Limb (tissue), 2 donors: ENCODE measurements at regions not wholly inside any gene's neighbourhood (a gene's known extent, or its start where the extent isn't known, plus 50 kb on each side); places are given as distances from the start of the nearest gene placed in this dataset.
"Not testable (repeated sequence)": the region's sequence is repeated elsewhere in the genome, so short reads cannot be mapped to it uniquely, and the experiment has no call there.

Source experiments
- DNase-seq, 2 donors: peaks; one replicate each; pipeline ENCODE4 v3.0.0-alpha.2; 2016; ENCODE audit errors: extremely low spot score in 2 of 2

DNA sequence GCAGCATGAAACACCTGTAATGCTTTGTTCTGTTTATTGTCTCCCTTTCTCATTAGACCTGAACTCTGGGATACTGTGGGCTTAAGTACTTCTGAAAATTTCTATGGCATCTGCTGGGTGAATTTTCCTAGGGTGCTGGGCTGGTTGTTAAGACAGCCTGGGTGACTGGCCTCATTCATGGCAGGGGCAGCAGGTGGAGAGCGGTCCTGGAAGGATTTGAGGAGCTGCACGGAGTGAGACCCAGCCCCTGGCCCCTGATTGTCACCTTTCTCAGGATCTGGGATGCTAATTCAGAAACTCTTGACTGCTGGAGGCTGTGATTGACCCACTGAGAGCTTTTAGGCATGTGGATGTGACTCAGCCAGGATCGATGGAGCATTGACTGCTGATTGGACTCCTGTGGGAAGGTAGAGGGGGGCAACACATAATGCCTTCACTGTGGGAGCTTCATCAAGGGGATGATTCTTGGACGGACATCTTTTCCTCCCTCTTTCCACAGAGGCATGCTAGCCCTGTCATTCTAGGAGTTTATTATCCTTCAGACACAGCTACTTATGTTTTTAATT lies 252.0 kb downstream of the GOLGA6L6 start:
- not testable (repeated sequence) for DNase-seq

DNA sequence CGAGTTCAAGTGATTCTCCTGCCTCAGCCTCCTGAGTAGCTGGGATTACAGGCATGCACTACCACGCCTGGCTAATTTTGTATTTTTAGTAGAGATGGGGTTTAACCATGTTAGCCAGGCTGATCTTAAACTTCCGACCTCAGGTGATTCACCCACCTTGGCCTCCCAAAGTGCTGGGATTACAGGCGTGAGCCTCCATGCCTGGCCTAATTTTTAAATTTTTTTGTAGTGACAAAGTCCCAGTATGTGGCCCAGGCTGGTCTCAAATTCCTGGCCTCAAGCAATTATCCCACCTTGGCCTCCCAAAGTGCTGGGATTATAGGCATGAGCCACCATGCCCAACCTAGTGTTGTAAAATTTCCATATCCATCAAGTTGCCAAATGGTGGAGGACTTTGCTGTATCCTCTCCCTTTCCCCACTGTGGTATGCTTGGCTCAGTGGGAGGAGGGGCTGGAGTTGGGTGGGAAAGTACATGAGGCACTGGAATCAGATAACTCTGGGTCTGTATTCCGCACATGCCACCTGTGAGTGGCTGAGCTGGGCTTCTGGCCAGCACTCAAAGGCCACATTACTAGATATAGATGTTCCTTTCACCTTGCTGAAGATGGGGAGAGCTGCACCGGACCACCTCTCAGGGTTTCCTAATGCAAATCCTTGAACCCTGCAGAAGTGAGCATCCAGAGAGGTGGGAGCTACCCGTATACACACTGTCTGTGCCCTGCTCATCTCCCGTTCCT lies 252.6 kb downstream of the GOLGA6L6 start:
- not testable (repeated sequence) for DNase-seq

DNA sequence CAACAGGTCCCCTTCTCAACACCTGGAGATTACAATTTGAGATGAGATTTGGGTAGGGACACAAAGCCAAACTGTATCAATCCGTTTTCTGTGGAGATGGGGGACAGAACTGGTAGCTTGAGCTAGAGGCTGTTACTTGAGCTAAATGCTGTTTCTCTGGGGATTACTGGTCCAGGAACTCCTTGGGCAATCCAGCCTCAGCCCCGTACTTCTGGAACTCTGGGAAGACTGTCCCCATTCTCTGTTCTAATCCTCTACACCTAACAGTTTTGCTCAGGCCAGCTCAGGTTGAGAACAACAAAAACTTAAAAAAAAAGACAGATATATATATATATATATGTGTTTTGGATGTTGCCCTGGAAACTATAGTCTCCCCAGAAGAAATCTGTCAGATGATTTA lies 255.0 kb downstream of the GOLGA6L6 start:
- not testable (repeated sequence) for DNase-seq

DNA sequence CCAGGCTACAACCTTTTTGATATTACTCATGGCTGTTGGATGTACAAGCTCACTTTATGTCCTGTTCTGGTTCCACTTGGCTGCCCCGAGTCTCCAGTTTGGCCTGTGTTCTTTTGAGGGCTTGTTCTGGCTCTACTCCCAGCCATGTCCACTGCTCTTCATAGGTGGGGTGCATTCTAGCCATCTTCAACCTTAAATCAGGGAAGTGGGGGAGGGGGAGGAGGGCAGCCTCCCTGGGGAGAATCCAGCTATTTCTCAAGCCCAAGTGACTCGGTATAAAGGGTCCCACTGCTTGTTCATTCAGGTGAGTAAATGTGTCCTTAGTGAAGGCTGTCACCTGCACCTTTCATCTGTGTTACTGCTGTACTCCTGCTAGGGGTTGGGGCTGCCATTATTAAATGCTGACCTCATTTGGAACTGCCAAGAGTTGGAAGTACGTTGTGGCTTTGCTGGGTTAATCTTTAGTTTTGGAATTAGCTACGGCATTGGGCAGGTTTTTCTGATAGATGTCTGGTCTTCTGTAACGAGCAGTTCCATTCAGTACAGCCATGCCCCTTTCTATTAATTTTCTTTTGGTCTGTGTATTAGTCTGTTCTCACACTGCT lies 255.8 kb downstream of the GOLGA6L6 start:
- not testable (repeated sequence) for DNase-seq

DNA sequence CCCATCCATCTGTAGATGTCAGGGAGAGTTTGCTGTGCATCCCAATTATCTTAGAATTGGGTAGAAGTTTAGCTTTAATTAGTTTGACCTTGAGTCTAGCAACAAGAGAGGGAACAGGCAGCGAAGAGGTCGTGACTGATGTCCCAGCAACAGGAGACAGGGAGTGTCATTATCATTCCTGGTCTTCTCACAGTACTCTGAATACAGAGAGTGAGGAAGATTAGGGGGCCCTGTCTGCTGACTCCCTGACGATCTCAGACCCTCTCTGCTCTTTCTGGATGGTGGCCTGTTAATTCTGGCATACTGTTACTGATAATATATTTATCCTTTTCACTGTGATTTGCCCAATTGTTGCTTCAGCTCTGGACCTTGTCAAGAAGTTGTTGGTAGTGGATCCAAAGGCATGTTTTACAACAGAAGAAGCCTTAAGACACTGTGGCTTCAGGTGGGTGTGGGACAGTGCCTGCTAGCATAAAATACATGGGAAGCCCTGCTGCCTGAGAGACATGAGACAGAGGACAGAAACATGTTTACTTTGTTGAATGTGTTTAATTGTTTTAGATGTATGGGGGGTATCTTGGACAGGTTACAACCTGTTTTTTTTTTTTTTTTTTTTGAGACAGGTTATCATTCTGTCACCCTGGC lies 256.6 kb downstream of the GOLGA6L6 start:
- not testable (repeated sequence) for DNase-seq

DNA sequence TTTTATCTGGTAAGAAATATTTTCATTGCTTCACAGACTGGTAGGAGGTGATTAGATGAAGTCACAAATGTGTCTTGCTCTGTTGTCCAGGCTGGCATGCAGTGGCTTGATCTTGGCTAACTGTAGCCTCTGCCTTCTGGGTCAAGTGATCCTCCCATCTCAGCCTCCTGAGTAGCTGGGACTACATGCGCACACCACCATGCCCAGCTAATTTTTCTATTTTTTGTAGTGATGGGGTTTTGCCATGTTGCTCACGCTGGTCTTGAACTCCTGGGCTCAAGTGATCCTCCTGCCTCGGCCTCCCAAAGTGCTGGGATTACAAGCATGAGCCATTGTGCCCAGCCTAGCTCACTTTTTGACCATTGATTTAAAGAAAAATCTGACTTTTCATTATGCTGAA lies 257.9 kb downstream of the GOLGA6L6 start:
- DNase-seq, result not testable (repeated sequence)

DNA sequence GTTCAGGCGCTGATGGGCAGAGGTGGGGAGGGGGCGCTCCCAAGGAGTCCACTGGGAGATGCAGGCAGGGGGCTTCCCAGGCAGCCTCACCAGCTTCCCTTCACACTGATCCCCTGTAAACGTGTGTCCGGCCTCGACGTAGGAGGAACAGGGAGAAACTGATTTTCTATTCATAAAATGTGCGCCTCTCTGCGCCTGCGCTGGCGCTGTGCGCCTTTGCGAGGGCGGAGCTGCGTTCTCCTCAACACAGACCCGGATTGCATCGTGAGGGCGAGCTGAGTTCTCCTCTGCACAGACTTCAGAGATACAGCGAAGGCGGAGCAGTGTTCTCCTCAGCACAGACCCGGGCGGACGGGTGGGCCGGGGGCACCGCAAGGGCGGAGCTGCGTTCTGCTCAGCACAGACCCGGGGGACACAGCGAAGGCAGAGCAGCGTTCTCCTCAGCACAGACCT lies 259.1 kb downstream of the GOLGA6L6 start:
- DNase-seq, result not testable (repeated sequence)

DNA sequence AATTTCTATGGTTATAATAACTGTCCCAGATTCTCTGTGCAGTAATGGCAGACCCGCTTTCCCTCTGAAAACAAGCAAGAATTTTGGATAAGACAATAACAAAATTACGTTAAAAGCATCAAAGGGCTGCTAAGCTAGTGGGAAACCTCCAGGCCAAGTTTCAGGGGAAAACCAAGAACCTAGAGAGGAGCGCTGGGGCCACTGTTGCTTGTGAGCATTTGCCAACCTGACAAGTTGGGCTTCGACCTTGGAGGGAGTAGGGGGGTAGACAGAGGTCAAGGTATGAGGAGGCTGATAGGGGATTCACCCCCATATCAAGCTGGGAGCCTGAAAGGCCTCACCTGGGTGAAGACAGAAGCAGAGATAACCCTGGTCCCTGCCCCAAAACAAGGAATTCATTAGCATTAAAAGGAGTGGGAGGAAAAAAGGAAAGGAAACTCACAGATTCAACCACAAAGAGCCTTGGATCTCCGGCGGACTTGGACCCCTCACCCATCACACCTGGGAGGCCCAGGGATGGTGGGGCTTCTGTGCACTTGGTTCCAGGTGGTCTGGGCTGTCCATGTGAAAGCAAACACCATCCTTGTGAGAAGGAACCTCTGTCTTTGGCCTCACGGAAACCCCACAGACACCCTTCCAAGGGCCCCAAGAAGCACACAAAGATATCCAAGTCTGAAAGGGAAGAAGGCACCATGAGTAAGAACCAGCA lies 259.9 kb downstream of the GOLGA6L6 start:
- not testable (repeated sequence) for DNase-seq

DNA sequence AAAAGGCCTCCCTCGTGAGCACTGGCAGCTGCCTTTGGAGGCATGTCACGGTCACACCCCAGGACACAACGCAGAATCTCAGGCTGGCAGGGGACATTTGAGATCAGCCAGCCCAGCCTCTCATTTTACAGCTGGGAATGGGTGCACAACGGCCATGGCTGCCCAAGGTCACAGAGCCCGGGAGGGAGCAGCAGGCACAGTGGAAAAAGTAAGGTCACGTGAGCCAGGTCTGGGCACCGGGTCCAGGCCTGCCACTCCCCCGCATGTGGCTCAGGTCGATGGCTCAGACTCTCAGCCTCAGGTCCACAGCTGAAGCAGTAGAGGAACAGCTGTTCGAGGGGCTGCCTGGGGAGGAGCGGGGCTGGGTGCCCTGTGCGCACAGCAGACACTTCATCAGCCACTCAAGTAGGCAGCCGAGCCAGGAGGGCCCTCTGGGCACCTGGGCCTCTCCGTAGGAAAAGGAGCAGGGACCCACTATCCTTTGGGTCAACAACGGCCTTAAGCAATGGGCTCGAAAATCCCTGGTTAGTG lies 260.6 kb downstream of the GOLGA6L6 start:
- DNase-seq, result no peak

DNA sequence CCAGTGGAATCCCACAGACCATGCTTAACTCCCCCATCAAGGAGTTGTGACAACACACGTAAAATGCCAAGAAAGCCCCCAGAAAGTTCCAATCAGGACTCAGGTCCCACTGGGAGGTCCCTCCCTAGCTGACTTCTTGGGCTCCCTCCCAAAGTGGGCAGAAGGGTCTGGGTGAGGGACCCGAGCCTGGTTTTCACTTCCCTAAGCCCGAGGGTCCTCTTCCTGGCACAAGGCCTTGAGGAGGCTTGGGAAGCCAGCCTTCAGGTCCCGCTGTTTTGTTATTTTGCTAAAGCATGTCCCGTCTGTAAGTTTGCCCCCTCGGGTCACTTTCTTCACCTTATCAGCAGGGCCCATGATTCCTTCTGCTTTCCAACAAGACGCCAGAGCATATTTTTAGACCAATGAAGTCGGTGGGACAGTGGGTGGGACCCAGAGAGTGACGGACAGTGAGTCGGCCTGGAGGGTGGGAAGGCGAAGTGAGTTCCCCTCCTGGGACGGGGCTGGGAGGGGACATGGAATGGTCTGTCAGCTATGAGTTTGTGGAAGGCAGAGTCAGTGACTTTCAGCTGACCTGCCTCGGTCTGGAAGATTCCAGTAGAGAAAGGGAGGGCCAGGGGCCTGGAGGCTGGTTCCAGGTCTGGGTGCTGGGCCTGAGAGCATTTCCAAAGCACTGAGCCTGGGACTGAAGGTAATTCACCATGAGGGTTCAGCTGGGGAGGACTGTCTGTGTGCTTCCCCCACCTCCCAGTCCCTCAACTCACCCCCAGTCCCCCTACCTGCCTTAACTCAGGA lies 261.3 kb downstream of the GOLGA6L6 start:
- DNase-seq, result not testable (repeated sequence)

DNA sequence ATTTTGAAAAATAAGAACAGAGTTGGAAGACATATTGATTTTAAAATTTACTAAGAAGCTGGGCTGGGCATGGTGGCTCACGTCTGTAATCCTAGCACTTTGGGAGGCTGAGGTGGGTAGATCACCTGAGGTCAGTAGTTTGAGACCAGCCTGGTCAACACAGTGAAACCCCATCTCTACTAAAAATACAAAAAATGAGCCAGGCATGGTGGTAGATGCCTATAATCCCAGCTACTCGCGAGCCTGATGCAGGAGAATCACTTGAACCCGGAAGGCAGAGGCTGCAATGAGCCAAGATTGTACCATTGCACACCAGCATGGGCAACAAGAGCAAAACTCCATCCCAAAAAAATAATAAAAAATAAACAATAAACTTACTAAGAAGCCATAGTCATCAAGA lies 262.5 kb downstream of the GOLGA6L6 start:
- DNase-seq, result not testable (repeated sequence)

DNA sequence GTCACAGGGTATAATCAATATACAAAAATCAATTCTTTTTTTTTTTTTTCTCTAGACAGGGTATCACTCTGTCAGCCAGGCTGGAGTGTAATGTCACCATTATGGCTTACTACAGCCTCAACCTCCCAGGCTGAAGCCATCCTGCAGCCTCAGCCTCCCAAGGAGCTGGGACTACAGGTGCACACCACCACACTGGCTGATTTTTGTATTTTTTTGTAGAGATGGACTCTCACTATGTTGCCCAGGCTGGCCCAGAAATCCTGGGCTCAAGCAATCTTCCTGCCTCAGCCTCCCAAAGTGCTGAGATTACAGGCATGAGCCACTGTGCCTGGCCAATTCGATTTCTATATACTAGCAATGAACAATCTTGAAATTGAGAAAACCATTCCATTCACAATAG lies 263.2 kb downstream of the GOLGA6L6 start:
- not testable (repeated sequence) for DNase-seq

DNA sequence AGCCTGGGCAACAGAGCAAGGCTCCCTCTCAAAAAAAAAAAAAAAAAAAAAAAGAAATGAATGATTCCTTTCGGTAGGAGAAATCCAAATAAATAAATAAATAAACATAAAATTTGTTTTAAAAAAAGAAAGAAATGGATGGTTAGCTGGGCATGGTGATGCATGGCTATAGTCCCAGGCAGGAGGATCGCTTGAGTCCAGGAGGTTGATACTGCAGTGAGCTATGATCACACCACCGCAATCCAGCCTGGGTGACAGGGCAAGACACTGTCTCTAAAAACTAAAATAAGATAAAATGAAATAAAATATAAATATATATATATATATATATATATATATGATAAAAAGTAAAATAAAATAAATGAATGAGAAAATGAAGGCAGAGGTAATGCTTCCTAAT lies 264.1 kb downstream of the GOLGA6L6 start:
- not testable (repeated sequence) for DNase-seq

DNA sequence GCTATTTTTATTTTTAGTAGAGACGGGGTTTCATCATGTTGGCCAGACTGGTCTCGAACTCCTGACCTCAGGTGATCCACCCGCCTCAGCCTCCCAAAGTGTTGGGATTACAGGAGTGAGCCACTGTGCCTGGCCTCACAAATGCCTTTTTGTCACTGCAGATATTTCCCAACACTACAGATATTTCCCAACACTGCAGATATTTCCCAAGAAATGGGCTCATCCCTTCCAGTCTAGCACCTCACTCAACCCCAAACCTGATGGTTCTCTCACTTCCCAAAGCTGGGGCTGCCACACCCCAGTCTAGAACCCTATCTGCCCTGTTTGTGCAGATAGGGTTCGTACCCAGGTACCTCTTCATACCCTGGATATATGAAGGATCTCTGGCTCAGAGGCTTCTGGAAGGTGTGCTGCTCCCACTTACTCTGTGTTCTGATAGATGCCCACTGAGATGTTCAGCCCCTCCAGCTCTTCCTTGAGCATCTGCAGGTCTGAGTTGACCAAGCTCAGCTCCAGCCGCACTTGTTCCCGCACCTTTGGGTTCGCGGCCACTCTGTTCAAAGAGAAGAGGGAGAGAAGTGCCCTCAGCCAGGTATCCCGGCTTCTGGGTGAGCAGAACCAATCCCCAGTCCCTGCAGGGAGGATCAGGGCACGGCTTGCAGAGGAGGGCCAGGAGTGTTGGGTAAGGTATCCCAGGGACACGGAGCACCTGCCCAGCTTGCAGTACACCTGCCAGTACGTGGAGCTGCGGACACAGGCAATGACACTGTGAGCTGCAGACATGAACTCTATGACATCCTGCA lies 265.1 kb downstream of the GOLGA6L6 start:
- not testable (repeated sequence) for DNase-seq

DNA sequence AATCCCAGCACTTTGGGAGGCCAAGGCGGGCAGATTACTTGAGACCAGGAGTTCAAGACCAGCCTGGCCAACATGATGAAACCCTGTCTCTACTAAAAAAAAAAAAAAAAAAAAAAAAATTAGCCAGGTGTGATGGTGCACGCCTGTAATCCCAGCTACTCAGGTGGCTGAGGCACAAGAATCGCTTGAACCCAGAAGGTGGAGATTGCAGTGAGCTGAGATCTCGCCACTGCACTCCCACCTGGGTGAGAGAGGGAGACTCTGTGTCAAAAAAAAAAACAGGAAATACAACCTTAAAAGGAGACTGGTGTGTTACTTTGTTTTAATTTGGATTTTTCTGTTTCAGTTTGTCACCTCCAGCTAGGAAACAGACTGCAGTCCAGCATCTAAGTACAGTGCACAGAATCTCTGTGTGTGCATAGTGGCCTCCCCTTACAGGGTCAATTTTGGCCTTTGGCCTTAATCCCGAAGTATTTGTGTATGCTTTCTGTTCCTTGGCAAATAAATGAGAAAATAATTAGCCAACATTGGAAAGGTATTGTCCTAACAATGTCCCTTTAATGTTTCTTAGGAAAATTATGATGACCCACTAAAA lies 266.1 kb downstream of the GOLGA6L6 start:
- DNase-seq, result not testable (repeated sequence)

DNA sequence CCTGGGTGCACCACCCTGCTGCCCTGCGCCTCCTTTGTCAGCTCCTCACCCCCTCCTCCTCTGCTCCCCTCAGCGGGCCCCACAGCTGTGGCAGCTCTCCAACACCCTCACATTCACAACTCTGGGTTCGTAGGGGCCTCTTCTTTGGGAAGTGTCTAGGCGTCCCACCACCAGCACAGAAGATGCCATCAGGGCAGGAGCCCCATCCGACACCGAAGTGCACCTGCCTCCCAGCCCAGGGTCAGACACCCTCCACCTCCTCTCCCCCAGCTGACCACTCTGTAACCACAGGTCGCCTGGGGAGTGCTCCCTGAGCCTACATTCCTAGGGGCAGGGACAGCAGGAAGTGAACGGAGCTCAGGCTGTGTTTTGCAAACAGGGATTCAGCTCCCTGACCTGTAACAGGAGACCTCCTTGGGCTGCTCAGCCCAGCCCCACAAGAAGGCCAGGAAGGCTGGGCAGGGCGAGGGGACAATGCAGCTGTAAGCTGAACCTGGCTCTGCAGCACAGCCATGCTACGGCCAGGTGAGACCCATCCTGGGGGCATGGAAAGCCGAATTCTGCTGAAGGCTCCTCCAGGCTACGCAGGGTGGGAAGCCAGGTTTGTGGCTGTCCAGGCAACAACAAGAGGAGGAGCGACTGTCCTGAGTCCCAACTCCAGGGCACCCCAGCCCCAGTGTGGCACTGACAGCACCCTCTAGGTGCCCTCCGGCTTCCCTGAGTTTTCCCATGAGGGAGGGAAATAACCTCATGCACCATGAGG lies 269.0 kb downstream of the GOLGA6L6 start:
- no peak for DNase-seq

DNA sequence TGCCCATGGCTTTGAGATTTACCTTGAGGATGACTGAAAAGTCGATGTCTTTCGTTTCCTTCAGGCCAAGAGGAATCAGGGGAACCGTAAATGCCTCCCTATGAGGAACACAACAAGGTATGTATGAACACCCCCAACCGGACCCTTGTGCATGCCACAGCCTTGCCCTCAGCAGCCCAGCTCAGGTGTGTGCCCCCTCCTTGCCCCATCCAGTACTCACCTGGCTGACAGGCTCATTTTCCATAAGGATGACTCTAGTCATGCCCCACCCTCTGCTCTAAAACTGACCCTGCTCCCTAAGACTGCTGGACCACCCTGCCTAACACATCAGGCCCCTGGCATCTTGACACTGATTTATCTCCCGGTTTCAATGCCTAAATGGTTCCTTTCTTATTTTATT lies 270.0 kb downstream of the GOLGA6L6 start:
- DNase-seq, result no peak

DNA sequence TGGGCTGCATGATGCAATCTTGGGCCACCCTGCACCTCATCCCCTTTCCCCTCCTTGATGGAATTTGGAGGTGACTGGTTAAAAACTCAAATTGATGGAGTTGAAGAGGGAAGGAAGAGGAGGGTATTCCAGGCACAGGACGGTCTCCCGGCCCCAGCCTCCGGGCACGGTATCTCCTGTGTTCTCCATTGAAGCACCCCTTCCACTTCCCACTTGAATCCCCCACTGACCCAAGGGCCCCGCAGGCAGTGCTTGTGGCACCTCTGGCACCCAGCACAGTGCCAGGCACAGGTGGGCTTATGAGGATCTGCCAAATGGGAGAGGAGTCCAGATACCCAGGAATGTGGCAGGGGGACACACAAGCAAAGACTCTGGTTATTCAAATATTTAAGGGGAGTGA lies 271.6 kb downstream of the GOLGA6L6 start:
- DNase-seq, result not testable (repeated sequence)
